Suprapubic skin (tissue), 4 donors: ENCODE measurements at regions not wholly inside any gene's neighbourhood (a gene's known extent, or its start where the extent isn't known, plus 50 kb on each side); places are given as distances from the start of the nearest gene placed in this dataset.

Source experiments
- CTCF ChIP-seq, 2 donors: fragments of 200-600 bp in 1 of 2; fragments of 450-650 bp in 1 of 2; sonication (generic) in 1 of 2; IDR thresholded peaks; one replicate each; pipeline ENCODE4 v1.5.1; 2016 to 2019; ENCODE audit warnings: antibody characterized with exemption in 2 of 2, mild to moderate bottlenecking in 1 of 2, moderate library complexity in 1 of 2
- EP300 ChIP-seq: sonication (generic); formaldehyde crosslinking; IDR thresholded peaks from one replicate; pipeline ENCODE4 v1.6.1; 2017; ENCODE audit warnings: antibody characterized with exemption
- POLR2A ChIP-seq, 2 donors: fragments of 450-650 bp; IDR thresholded peaks; one replicate each; pipeline ENCODE4 v1.6.1; 2017; ENCODE audit warnings: antibody characterized with exemption in 2 of 2, mild to moderate bottlenecking in 2 of 2, moderate library complexity in 2 of 2
- POLR2AphosphoS5 ChIP-seq, 3 donors: sonication (generic); formaldehyde crosslinking; IDR thresholded peaks; one replicate each; pipeline ENCODE4 v1.6.1; 2017; ENCODE audit warnings: antibody characterized with exemption in 3 of 3

- TF ChIP-seq CTCF (IDR thresholded peaks at IDR 0.05) (no peak), POLR2AphosphoS5 (IDR thresholded peaks at IDR 0.05) (no peak), POLR2A (IDR thresholded peaks at IDR 0.05) (no peak), EP300 (no peak)
Observed at GRCh38 chr12:97229004-97229403, 233.6 kb upstream of the RMST start.
